ENCODE measurements at regions not wholly inside any gene's neighbourhood (a gene's known extent, or its start where the extent isn't known, plus 50 kb on each side); places are given as distances from the start of the nearest gene placed in this dataset.

GRCh38 chr13:89115307-89115706, 1444.1 kb downstream of the SLITRK5 start:
- no peak for DNase-seq (ENCODE audit: low spot score)
- TF ChIP-seq CTCF (IDR thresholded peaks at IDR 0.05; ENCODE audit: extremely low read depth, missing control alignments), result no peak

- TF ChIP-seq CTCF (IDR thresholded peaks at IDR 0.05; ENCODE audit: extremely low read depth, missing control alignments), result no peak
- no peak for DNase-seq (ENCODE audit: low spot score)
Measured at GRCh38 chr13:89136678-89137077, 1465.5 kb downstream of the SLITRK5 start.

GRCh38 chr13:89150362-89150761, 1479.2 kb downstream of the SLITRK5 start:
- no peak for TF ChIP-seq CTCF (IDR thresholded peaks at IDR 0.05; ENCODE audit: extremely low read depth, missing control alignments)
- no peak for DNase-seq (ENCODE audit: low spot score)

- TF ChIP-seq CTCF (IDR thresholded peaks at IDR 0.05; ENCODE audit: extremely low read depth, missing control alignments), result no peak
- DNase-seq (ENCODE audit: low spot score), result no peak
Measured at GRCh38 chr13:89153941-89154340, 1482.8 kb downstream of the SLITRK5 start.

GRCh38 chr13:89163096-89163495, 1491.9 kb downstream of the SLITRK5 start:
- TF ChIP-seq CTCF (IDR thresholded peaks at IDR 0.05; ENCODE audit: extremely low read depth, missing control alignments), result no peak
- DNase-seq (ENCODE audit: low spot score), result no peak

- TF ChIP-seq CTCF (IDR thresholded peaks at IDR 0.05; ENCODE audit: extremely low read depth, missing control alignments), result no peak
- DNase-seq (ENCODE audit: low spot score), result no peak
Measured at GRCh38 chr13:89165685-89166084, 1494.5 kb downstream of the SLITRK5 start.

- TF ChIP-seq CTCF (IDR thresholded peaks at IDR 0.05; ENCODE audit: extremely low read depth, missing control alignments), result no peak
- no peak for DNase-seq (ENCODE audit: low spot score)
Measured at GRCh38 chr13:89169951-89170350, 1498.8 kb downstream of the SLITRK5 start.
